ENCODE measurements at regions not wholly inside any gene's neighbourhood (a gene's known extent, or its start where the extent isn't known, plus 50 kb on each side); places are given as distances from the start of the nearest gene placed in this dataset.

- no peak overlapping the region for H3K27ac ChIP-seq (ENCODE audit: low read depth, low read length)
- Mint-ChIP-seq H3K4me1 (no peaks in the 10 kb centered on the region), H3K27ac (no peak overlapping the region), H3K27me3 (peaks cover 7 to 11% of the 10 kb centered on the region in 2 donors), H3K36me3 (no peaks in the 10 kb centered on the region), H3K4me3 (no peak overlapping the region), H3K9me3 (peaks cover 0 to 6% (median 0%) of the 10 kb centered on the region in 8 donors)
- H3K36me3 ChIP-seq (ENCODE audit: insufficient read depth, low read length), result no peaks in the 10 kb centered on the region
- POLR2A ChIA-PET (ENCODE audit: partially characterized antibody), result no interaction called here
- CTCF ChIA-PET (ENCODE audit: partially characterized antibody), result no interaction called here
- no peak overlapping the region for H3K4me3 ChIP-seq (ENCODE audit: low read length in 2 of 2)
- no peaks in the 10 kb centered on the region for H3K9me3 ChIP-seq (ENCODE audit: control insufficient read depth in 1 of 2, low read length in 2 of 2)
- no peak for DNase-seq
- H3K4me1 ChIP-seq (ENCODE audit: insufficient read depth, low read length), result no peaks in the 10 kb centered on the region
- no peaks in the 10 kb centered on the region for H3K27me3 ChIP-seq (ENCODE audit: insufficient read depth, low read length)
- intact Hi-C loops (cut with micrococcal nuclease), result no loop called here
These were observed 76.4 kb upstream of the PARD3B start for GRCh38 chr2:204468746-204469429.

DNA sequence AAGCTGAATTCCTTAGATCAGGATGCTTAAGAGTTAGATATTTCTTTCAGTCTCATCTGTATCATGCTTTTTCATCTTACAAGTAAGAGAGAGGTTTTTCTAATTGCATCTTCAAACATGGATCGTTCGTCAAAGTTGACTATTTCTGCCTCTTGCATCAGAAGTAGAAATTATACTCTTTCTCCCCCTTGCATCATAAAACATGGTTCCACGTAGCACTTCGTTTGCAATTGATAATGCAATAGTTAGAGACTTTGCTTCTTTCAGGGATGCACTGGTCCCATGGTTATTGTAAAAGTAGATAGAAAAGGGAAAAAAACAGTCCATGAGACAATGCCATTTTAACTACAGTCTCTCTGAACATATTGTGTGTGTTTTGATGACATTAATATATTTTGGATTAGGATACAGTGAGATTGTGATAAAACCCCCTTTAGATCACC, 75.1 kb upstream of the PARD3B start:
- DNase-seq, result no peak
- intact Hi-C loops (cut with micrococcal nuclease), result no loop called here
- Histone ChIP-seq H3K27ac (ENCODE audit: low read depth, low read length) (no peak overlapping the region), H3K4me1 (ENCODE audit: insufficient read depth, low read length) (no peaks in the 10 kb centered on the region), H3K36me3 (ENCODE audit: insufficient read depth, low read length) (no peaks in the 10 kb centered on the region), H3K27me3 (ENCODE audit: insufficient read depth, low read length) (no peaks in the 10 kb centered on the region), H3K4me3 (ENCODE audit: low read length in 2 of 2) (no peak overlapping the region), H3K9me3 (ENCODE audit: control insufficient read depth in 1 of 2, low read length in 2 of 2) (no peaks in the 10 kb centered on the region)
- Mint-ChIP-seq H3K9me3 (peaks cover 0 to 2% (median 0%) of the 10 kb centered on the region in 8 donors), H3K27ac (no peak overlapping the region), H3K4me1 (no peaks in the 10 kb centered on the region), H3K27me3 (peaks cover 7 to 13% of the 10 kb centered on the region in 2 donors), H3K4me3 (no peak overlapping the region), H3K36me3 (no peaks in the 10 kb centered on the region)
- ChIA-PET POLR2A (ENCODE audit: partially characterized antibody) (no interaction called here), CTCF (ENCODE audit: partially characterized antibody) (no interaction called here)

GRCh38 chr2:204470621-204471196, 74.6 kb upstream of the PARD3B start:
- Histone ChIP-seq H3K4me3 (ENCODE audit: low read length in 2 of 2) (no peak overlapping the region), H3K4me1 (ENCODE audit: insufficient read depth, low read length) (no peaks in the 10 kb centered on the region), H3K9me3 (ENCODE audit: control insufficient read depth in 1 of 2, low read length in 2 of 2) (no peaks in the 10 kb centered on the region), H3K27me3 (ENCODE audit: insufficient read depth, low read length) (no peaks in the 10 kb centered on the region), H3K27ac (ENCODE audit: low read depth, low read length) (no peak overlapping the region), H3K36me3 (ENCODE audit: insufficient read depth, low read length) (no peaks in the 10 kb centered on the region)
- peaks cover 0 to 2% (median 0%) of the 10 kb centered on the region in 8 donors for H3K9me3 Mint-ChIP-seq
- DNase-seq, result no peak
- H3K27me3 Mint-ChIP-seq, result peaks cover 7 to 13% of the 10 kb centered on the region in 2 donors
- CTCF ChIA-PET (ENCODE audit: partially characterized antibody), result no interaction called here
- no peak overlapping the region for H3K4me3 Mint-ChIP-seq
- no peaks in the 10 kb centered on the region for H3K36me3 Mint-ChIP-seq
- no peak overlapping the region for H3K27ac Mint-ChIP-seq
- intact Hi-C loops (cut with micrococcal nuclease), result no loop called here
- no peaks in the 10 kb centered on the region for H3K4me1 Mint-ChIP-seq
- POLR2A ChIA-PET (ENCODE audit: partially characterized antibody), result no interaction called here

- POLR2A ChIA-PET (ENCODE audit: partially characterized antibody), result no interaction called here
- CTCF ChIA-PET (ENCODE audit: partially characterized antibody), result no interaction called here
These were observed 72.9 kb upstream of the PARD3B start for GRCh38 chr2:204472375-204472774.

DNA sequence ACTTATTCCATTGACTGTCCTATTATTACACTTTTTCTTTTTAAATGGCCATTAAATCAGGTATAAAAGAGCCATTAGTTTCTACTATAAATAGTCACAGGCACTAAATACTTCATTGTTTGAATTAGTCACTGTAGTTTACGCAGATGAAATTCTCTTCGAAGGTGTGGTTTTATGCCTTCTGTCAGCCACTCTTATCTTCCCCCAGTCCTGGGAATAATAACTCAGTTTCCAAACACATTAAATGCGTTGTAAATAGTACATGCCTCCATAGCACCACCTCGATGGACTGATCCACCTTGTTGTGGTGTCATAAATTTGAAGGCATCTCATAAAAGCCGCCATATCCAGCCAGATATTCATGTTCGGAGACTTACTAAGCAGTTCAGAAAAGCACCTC, 72.1 kb upstream of the PARD3B start:
- Mint-ChIP-seq H3K9me3 (peaks cover 0 to 2% (median 0%) of the 10 kb centered on the region in 8 donors), H3K36me3 (no peaks in the 10 kb centered on the region)
- CTCF ChIA-PET (ENCODE audit: partially characterized antibody), result no interaction called here

More at GRCh38 chr2:204472375-204472774, 72.9 kb upstream of the PARD3B start:
- H3K27me3 Mint-ChIP-seq, result peaks cover 7 to 12% of the 10 kb centered on the region in 2 donors
- DNase-seq, result no peak
- no peaks in the 10 kb centered on the region for H3K36me3 Mint-ChIP-seq
- no peak overlapping the region for H3K4me3 Mint-ChIP-seq
- Histone ChIP-seq H3K27me3 (ENCODE audit: insufficient read depth, low read length) (no peaks in the 10 kb centered on the region), H3K4me3 (ENCODE audit: low read length in 2 of 2) (no peak overlapping the region), H3K27ac (ENCODE audit: low read depth, low read length) (no peak overlapping the region), H3K4me1 (ENCODE audit: insufficient read depth, low read length) (no peaks in the 10 kb centered on the region), H3K36me3 (ENCODE audit: insufficient read depth, low read length) (no peaks in the 10 kb centered on the region), H3K9me3 (ENCODE audit: control insufficient read depth in 1 of 2, low read length in 2 of 2) (no peaks in the 10 kb centered on the region)
- intact Hi-C loops (cut with micrococcal nuclease), result no loop called here
- no peak overlapping the region for H3K27ac Mint-ChIP-seq
- peaks cover 0 to 2% (median 0%) of the 10 kb centered on the region in 8 donors for H3K9me3 Mint-ChIP-seq
- H3K4me1 Mint-ChIP-seq, result no peaks in the 10 kb centered on the region

DNA sequence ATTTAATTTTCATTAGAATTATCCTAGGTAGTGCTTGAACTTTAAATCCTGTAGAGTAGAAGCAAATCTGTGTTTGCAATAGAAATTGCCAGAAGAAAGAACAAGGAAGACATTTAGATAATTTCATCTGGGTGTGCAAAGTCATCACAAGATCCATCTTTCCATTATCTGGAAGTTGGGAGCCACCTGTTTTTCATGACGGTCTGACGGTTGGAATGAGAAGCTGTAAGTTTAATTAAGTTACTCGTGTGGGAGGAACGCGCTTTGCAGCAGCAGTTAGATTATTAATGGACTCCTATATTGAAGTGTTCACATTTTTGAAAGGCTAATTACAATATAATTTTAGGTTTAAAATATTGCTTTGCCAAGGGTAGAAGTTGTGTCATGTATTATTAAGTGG, 69.9 kb upstream of the PARD3B start:
- H3K9me3 ChIP-seq (ENCODE audit: control insufficient read depth in 1 of 2, low read length in 2 of 2), result no peaks in the 10 kb centered on the region
- no peaks in the 10 kb centered on the region for H3K4me1 ChIP-seq (ENCODE audit: insufficient read depth, low read length)
- Mint-ChIP-seq H3K27me3 (peaks cover 4 to 7% of the 10 kb centered on the region in 2 donors), H3K9me3 (peaks cover 0 to 2% (median 0%) of the 10 kb centered on the region in 8 donors), H3K27ac (no peak overlapping the region), H3K4me1 (no peaks in the 10 kb centered on the region), H3K36me3 (no peaks in the 10 kb centered on the region), H3K4me3 (no peak overlapping the region)
- no peaks in the 10 kb centered on the region for H3K36me3 ChIP-seq (ENCODE audit: insufficient read depth, low read length)
- CTCF ChIA-PET (ENCODE audit: partially characterized antibody), result no interaction called here
- no peak overlapping the region for H3K4me3 ChIP-seq (ENCODE audit: low read length in 2 of 2)
- POLR2A ChIA-PET (ENCODE audit: partially characterized antibody), result no interaction called here
- no peak for DNase-seq
- no peak overlapping the region for H3K27ac ChIP-seq (ENCODE audit: low read depth, low read length)
- no peaks in the 10 kb centered on the region for H3K27me3 ChIP-seq (ENCODE audit: insufficient read depth, low read length)
- intact Hi-C loops (cut with micrococcal nuclease), result loop anchor here (1.0 kb wide), 1 partner anchor 23 kb away; no protein-coding TSS in a partner anchor

More for the DNA sequence above, 72.1 kb upstream of the PARD3B start:
- intact Hi-C loops (cut with micrococcal nuclease), result no loop called here
- H3K27me3 Mint-ChIP-seq, result peaks cover 4 to 10% of the 10 kb centered on the region in 2 donors
- H3K27me3 ChIP-seq (ENCODE audit: insufficient read depth, low read length), result no peaks in the 10 kb centered on the region
- no peaks in the 10 kb centered on the region for H3K36me3 ChIP-seq (ENCODE audit: insufficient read depth, low read length)
- H3K27ac Mint-ChIP-seq, result no peak overlapping the region
- no peak overlapping the region for H3K27ac ChIP-seq (ENCODE audit: low read depth, low read length)
- H3K4me1 ChIP-seq (ENCODE audit: insufficient read depth, low read length), result no peaks in the 10 kb centered on the region
- no peak for DNase-seq
- H3K9me3 ChIP-seq (ENCODE audit: control insufficient read depth in 1 of 2, low read length in 2 of 2), result no peaks in the 10 kb centered on the region
- no peak overlapping the region for H3K4me3 ChIP-seq (ENCODE audit: low read length in 2 of 2)
- H3K4me3 Mint-ChIP-seq, result no peak overlapping the region
- POLR2A ChIA-PET (ENCODE audit: partially characterized antibody), result no interaction called here
- no peaks in the 10 kb centered on the region for H3K4me1 Mint-ChIP-seq

- Histone ChIP-seq H3K9me3 (ENCODE audit: control insufficient read depth in 1 of 2, low read length in 2 of 2) (no peaks in the 10 kb centered on the region), H3K4me3 (ENCODE audit: low read length in 2 of 2) (no peak overlapping the region), H3K27me3 (ENCODE audit: insufficient read depth, low read length) (no peaks in the 10 kb centered on the region), H3K36me3 (ENCODE audit: insufficient read depth, low read length) (no peaks in the 10 kb centered on the region), H3K4me1 (ENCODE audit: insufficient read depth, low read length) (no peaks in the 10 kb centered on the region), H3K27ac (ENCODE audit: low read depth, low read length) (no peak overlapping the region)
- intact Hi-C loops (cut with micrococcal nuclease), result no loop called here
- no peaks in the 10 kb centered on the region for H3K9me3 Mint-ChIP-seq
- H3K4me3 Mint-ChIP-seq, result no peak overlapping the region
- no peaks in the 10 kb centered on the region for H3K4me1 Mint-ChIP-seq
- DNase-seq, result no peak
- ChIA-PET POLR2A (ENCODE audit: partially characterized antibody) (no interaction called here), CTCF (ENCODE audit: partially characterized antibody) (no interaction called here)
- H3K27ac Mint-ChIP-seq, result no peak overlapping the region
- peaks cover 0 to 4% of the 10 kb centered on the region in 2 donors for H3K27me3 Mint-ChIP-seq
- no peaks in the 10 kb centered on the region for H3K36me3 Mint-ChIP-seq
These were observed 67.8 kb upstream of the PARD3B start for GRCh38 chr2:204477358-204477950.

All from CD4-positive, alpha-beta memory T cell (primary cell).